HG03354 (cell line): ENCODE measurements at regions not wholly inside any gene's neighbourhood (a gene's known extent, or its start where the extent isn't known, plus 50 kb on each side); places are given as distances from the start of the nearest gene placed in this dataset.
"Not testable (repeated sequence)": the region's sequence is repeated elsewhere in the genome, so short reads cannot be mapped to it uniquely, and the experiment has no call there.

Source experiments
- ATAC-seq: cut with Tn5 transposase; IDR thresholded peaks from one replicate; pipeline ENCODE4 v1.9.1; 2021; ENCODE audit warnings: mild to moderate bottlenecking; ENCODE audit not compliant: unreplicated experiment, poor library complexity, severe bottlenecking

DNA sequence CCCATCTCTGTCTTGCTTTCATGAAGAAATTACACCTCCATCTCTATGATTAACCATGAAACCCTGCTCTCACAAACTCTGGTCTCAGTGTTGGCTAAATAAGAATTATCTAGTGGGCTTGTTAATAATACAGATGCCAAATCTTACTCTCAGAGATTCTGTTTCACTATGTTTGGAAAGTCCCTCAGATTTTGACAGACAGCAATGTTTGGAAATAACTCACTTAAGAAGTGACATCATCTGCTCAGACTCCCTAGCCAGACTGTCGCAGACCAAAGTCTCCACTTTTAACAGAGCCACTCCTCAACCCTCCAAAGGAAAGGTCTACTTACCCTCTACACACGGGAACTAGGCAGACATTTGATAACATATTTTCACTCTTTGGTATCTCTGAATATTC, 328.5 kb upstream of the FGF16 start:
- peak; percentile 46 for ATAC-seq

DNA sequence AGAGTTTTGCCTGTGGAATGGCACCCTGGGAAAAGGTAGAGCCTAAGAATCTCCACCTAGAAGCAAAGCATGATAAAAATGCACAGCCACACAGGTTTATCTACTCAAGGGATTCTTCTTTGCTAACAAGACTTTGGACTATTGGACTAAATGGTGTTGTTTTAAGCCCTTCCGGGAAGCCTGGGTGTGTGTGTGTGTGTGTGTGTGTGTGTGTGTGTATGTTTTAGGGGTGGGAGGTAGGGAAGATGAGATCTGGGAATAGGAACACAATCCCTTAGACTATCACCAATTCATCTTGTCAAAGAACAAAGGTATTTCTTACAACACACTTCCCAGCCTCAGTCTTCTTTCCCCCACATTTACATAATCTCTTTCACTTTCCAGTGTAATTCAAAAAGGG, 327.5 kb upstream of the FGF16 start:
- ATAC-seq, result no peak

DNA sequence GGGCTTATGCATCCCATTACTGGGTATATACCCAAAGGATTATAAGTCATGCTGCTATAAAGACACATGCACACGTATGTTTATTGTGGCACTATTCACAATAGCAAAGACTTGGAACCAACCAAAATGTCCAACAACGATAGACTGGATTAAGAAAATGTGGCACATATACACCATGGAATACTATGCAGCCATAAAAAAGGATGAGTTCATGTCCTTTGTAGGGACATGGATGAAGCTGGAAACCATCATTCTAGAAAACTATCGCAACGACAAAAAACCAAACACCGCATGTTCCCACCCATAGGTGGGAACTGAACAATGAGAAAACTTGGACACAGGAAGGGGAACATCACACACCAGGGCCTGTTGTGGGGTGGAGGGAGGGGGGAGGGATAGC, 323.3 kb upstream of the FGF16 start:
- not testable (repeated sequence) for ATAC-seq

DNA sequence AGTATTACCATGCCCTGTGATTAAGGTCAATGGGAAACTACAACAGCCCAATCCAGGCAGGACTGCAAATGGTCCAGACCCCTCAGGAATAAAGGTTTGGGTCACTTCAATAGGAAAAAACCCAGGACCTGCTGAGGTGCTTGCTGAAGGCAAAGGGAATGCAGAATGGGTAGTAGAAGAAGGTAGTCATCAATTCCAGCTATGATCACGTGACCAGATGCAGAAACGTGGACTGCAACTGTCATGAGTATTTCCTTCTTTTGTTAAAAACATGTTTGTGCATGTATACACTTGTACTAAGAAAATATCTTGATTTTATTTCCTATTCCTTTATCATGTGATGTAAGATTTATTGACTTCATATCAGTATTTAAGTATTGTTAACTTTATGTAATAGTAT, 319.6 kb upstream of the FGF16 start:
- ATAC-seq, result not testable (repeated sequence)

DNA sequence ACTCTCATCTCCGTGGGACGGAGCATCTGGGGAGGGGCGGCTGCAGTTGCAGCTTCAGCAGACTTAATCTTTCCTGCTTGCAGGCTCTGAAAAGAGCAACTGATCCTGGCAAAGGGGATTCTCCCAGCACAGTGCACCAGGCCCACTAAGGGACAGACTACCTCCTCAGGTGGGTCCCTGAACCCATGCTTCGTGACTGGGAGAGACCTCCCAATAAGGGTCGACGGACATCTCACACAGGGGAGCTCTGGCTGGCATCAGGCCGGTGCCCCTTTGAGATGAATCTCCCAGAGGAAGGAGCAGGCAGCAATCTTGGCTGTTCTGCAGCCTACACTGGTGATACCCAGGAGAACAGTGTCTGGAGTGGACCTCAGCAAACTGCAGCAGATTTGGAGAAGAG, 303.3 kb upstream of the FGF16 start:
- ATAC-seq, result no peak

DNA sequence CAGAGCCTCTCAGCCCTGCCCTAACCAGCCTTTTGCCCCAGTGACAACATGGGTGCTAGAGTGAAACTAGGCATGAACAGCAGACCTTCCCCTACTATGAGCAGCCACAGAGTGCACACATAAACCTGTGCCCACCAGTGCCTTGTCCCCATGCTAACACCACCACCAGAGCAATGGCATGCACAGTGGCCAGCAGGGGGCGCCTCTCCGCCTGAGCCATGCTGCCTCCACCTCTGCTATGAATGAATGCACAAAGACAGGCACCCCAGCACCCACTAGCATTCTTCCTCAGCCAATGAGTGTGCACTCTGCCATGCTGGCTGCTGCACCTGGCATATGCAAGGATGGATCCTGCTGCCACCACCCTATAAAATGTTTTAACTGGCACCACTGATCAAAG, 286.9 kb upstream of the FGF16 start:
- no peak for ATAC-seq

DNA sequence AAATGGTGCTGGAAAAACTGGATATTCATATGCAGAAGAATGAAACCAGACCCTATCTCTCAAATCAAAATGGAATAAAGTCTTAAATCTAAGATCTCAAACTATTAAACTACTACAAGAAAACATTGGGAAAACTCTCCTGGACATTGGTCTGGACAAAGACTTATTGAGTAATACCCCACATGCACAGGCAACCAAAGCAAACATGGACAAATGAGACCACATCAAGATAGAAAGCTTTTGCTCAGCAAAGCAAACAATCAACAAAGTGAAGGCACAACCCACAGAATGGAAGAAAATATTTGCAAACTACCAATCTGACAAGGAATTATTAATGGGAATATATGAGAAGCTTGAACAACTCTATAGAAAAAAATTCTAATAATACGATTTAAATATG, 284.4 kb upstream of the FGF16 start:
- ATAC-seq, result no peak

DNA sequence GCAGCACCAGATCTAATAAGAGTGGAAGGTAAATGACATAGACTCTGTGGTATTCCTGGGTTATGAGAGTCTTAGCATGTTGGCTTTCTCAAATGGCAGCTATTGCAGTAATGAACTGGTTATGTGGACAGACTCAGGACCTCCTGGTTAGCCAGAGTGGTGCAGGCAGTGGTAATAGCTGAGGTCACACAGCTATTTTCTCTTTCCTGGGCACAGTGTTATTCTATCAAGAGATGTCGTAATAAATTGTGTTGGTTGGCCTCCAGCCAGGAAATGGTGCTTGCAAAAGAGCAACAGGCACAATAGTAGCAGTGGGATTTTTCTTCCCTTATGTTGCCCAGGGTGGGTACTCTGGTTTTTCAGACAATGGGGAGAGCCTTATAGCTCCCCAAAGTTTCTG, 279.2 kb upstream of the FGF16 start:
- ATAC-seq, result no peak

DNA sequence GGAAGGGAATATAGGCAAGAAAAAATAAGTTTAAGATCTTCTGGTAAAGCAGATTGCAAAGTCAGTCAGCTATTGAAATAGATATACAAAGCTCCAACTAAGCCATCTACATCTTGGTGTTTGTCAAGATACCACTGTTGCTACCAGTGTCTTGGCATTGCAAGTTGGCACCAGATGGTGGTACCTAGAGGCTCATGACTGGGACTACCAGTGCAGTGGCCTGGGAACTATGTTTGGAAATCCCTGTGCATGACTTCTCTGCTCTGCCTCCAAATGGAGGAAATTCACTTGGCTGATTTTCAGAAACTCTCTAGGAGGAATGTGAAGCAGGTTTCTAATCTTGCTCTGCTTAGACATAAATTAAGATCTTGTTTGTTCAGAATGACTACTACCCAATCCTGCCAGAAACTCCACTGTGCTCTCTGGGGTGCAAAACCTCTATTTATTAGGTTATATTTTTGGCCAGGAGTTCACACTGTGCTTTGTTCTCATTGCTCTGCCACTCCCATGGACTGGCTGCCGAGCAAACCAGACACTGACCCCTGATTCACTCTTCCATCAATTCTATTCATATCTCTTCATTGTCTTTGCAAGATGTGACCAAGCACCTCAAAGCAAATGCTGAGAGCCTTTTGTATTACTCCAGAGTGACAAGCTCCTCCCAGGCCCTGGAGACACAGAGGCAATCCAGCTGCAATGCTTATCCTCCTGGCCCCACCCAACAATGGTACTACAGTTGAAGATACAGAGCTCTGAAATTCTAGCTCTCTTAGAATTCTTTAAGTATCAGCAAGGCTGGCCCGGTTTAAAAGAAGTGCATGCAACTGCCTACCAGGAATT, 272.3 kb upstream of the FGF16 start:
- ATAC-seq, result no peak

DNA sequence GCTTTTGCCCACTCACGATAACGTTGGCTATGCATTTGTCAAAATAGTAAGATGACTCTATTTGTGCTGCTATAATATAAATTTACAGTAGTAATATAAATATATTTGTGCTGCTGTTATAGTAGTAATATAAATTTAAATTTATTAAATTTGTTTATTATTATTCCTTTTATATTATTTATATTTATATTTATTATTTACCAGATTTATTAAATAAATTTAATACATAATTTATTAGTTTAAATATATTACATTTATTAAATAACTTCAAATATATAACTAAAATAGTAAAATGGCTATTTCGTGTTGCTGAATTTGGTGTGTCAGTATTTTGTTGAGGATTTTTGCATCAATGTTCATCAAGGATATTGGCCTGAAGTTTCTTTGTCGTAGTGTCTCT, 246.5 kb upstream of the FGF16 start:
- no peak for ATAC-seq

DNA sequence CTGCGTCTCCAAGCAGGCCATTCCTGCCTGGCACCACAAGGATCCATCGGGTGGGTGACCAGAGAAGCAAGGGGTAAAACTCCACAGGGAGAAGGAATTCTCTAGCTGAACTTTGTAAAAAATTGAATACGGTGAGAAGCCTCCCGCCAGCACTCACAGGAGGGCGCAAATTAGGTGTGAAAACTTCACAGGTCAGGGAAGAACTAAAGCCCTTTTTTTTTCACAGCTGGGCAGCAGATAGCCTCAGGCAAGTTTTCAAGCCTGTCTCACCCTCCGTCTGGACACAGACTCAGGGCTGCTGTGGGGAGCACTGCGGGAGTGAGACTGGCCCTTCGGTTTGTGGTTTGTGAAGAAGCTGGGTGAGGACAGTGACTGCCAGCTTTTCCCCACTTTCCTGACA, 224.1 kb upstream of the FGF16 start:
- no peak for ATAC-seq

DNA sequence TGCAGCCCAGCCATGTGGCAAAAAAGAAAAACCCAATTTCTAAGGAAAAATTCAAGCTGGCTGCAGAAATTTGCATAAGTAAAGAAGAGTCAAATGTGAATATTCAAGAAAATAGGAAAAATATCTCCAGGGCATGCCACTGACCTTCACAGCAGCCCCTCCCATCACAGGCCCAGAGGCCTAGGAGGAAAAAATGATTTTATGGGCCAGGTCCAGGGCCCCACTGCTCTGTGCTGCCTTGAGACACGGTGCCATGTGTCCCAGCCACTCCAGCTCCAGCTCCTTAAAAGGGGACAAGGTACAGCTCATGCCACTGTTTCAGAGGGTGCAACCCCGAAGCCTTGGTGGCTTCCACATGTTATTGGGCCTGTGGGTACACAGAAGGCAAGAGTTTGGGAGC, 182.7 kb upstream of the FGF16 start:
- ATAC-seq, result no peak

DNA sequence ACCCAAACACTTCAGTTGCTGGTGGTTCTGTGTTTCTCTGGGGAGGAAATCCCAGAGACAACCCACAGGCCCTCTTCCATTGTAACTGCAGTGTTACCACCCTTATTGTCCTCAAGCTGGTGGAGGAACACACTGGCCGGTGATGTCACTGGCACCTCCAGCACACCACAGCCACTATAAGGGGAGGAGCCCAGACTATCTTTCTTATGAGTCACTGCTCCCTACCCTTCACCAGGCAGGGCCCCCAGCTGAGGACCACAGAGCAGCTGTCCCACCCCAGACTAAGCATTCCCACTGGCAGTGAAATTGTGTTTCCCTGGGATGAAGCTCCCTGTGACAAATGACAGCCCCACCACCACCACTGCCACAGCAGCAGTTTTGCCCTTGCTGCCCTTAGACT, 171.8 kb upstream of the FGF16 start:
- no peak for ATAC-seq

DNA sequence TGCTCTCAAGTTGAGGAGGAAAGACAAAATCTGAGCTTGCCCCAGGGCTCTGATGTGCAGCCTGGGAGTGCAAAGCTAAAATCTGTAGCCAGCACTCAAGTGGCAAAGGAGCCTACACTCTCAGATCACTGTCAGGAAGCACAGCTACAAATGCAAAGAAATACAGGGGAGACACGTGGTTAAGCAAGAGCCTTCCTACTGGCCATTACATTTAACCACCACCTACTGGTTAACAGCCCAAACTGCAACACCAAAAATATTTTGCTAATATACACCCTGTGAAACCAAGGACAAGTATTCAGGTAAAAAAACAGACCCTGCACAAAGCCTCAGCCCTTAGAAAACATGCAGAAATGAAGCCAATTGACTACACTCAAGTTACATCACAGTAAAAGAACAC, 170.4 kb upstream of the FGF16 start:
- ATAC-seq, result no peak

DNA sequence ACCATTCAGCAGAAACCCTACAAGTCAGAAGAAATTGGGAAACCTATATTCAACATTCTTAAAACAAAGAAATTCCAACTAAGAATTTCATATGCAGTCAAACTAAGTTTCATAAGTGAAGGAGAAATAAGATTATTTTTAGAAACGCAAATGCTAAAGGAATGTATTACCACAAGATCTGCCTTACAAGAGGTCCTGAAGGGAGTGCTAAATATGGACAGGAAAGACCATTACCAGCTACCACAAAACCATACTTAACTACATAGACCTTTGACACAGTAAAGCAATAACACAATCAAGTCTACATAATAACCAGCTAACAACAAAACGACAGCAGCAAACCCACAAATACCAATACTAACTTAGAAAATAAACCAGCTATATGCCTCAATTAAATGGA, 169.3 kb upstream of the FGF16 start:
- no peak for ATAC-seq

DNA sequence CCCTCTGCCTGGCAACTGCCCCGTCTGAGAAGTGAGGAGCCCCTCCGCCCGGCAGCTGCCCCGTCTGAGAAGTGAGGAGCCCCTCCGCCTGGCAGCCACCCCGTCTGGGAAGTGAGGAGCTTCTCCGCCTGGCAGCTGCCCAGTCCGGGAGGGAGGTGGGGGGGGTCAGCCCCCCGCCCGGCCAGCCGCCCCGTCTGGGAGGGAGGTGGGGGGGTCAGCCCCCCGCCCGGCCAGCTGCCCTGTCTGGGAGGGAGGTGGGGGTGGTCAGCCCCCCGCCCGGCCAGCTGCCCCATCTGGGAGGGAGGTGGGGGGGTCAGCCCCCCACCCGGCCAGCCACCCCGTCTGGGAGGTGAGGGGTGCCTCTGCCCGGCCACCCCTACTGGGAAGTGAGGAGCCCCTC, 167.8 kb upstream of the FGF16 start:
- not testable (repeated sequence) for ATAC-seq

DNA sequence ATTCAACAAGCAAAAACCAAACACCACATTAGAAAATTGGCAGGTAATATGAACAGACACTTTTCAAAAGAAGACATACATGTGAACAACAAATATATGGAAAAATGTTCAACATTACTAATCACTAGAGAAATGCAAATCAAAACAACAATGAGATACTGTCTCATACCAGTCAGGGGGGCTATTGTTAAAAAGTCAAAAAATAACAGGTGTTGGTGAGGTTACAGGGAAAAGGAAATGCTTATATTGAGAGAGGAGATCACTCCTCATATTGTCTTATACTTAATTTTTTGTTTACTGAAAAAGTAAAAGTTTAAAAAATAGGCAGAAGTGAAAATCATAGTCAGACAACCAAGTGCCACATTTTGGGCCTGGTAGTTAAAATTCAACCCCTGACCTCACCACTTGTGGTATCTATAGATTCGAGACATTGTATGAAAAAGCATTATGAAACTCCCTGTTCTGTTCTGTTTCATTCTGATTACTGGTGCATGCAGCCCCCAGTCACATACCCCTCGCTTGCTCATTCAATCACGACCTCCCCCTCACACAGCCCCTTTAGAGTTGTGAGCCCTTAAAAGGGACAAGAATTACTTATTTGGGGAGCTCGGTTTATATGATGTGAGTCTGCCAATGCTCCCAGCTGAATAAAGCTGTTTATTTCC, 153.7 kb upstream of the FGF16 start:
- ATAC-seq, result peak; percentile 78

DNA sequence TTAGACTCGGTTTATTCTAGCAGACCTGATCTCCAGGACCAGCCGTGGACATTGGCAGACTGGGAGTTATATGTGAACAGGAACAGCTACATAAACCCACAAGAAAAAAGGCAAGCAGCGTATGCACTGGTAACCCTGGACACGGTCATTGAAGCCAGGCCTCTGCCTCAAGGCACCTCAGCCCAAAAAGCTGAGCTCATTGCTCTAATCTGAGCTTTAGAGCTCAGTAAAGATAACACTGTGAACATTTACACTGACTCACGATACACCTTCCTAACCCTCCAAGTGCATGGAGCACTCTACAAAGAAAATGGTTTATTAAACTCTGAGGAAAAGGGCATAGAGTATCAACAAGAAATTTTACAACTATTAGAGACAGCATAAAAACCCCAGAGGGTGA, 148.9 kb upstream of the FGF16 start:
- no peak for ATAC-seq

DNA sequence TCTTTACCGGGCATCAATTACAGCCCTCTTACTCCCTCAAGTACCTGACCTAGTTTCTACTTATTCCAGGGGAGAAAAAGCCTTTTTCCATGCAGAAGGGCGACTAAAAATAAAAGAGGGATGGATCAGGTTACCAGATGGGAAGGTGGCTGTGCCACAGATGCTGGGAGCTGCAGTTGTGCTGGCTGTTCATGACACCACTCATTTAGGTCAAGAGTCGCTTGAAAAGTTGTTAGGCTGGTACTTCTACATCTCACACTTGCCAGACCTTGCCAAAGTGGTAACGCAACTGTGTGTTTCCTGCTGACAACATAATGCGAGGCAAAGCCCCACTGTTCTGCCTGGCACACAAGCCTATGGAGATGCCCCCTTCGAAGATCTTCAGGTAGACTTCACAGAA, 148.4 kb upstream of the FGF16 start:
- ATAC-seq, result no peak

DNA sequence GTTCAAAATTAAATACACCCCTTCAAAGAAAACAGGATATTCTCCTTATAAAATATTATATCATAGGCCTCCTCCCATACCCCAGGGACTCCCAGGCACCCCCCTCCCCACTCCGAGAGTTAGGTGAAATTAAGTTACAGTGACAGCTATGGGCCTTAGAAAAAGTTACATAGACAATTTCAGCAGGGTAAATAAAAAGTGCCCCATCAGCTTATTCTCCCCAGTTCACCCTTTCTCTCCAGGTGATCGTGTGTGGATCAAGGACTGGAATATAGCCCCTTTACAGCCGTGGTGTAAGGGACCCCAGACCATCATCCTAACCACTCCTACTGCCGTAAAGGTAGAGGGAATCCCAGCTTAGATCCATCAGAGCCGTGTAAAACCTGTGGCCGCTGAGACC, 147.6 kb upstream of the FGF16 start:
- no peak for ATAC-seq

DNA sequence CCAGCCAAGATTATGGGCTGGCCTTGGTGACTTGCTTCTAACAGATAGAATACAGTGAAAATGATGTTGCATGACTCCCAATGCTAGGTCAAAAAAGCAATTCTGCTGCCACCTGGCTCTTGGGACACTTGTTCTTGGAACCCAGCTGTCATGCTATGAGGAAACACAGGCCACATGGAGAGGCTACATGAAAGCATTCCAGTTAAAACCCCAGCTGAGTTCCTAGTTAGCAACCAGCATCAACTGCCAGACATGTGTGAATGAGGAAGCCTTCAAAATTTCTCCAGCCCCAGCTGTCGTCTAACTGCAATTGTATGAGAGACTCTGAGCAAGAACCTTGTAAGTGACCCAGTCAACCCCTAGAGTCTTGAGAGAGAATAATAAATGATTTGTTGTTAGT, 105.2 kb upstream of the FGF16 start:
- ATAC-seq, result no peak

DNA sequence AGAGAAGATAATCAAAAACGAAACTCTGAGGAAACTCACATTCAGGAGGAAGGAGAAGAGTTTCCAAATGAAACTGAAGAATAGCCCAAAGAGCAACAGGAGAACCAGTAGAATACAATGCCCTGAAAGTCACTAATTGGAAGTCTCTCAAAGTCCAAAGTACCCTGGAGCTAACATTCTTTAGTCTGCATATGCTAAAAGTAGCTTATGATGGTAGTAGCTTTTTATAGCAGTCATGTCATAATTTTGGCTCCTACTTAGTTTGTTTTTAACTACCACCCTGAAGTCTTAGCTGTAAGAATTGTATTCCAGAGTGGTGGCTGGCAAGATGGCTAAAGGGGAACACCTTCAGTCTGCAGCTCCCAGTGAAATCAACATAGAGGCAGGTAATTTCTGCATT, 100.3 kb upstream of the FGF16 start:
- no peak for ATAC-seq
